Heart left ventricle (tissue), 16 donors: ENCODE measurements at regions not wholly inside any gene's neighbourhood (a gene's known extent, or its start where the extent isn't known, plus 50 kb on each side); places are given as distances from the start of the nearest gene placed in this dataset.

Experiments
- ATAC-seq, 4 donors: fragments of 200-7000 bp; cut with Tn5 transposase; one replicate each; pipeline ENCODE4 v1.9.1; 2020 to 2022; ENCODE audit warnings: moderate library complexity in 4 of 4, mild to moderate bottlenecking in 3 of 4, moderate number of reproducible peaks in 1 of 4
- DNase-seq, 5 donors: peaks; one replicate each; pipeline ENCODE4 v3.0.0-alpha.2; 2020
- H3K27ac ChIP-seq, 12 donors: fragments of 200-600 bp; sonication (generic) in 4 of 12; one replicate each; pipeline versions ENCODE4 v1.5.0 to v1.8.0; 2016 to 2022; ENCODE audit warnings: mild to moderate bottlenecking in 2 of 12
- H3K27me3 ChIP-seq, 9 donors: fragments of 200-600 bp; sonication (generic) in 2 of 9; one replicate each; pipeline versions ENCODE4 v1.5.1 to v1.8.0; 2016 to 2022; ENCODE audit warnings: mild to moderate bottlenecking in 3 of 9
- H3K36me3 ChIP-seq, 9 donors: fragments of 200-600 bp; sonication (generic) in 2 of 9; one replicate each; pipeline versions ENCODE4 v1.5.0 to v1.8.0; 2018 to 2022; ENCODE audit warnings: mild to moderate bottlenecking in 2 of 9
- H3K4me1 ChIP-seq, 12 donors: fragments of 200-600 bp; sonication (generic) in 4 of 12; one replicate each; pipeline versions ENCODE4 v1.5.0 to v1.8.0; 2016 to 2022; ENCODE audit warnings: mild to moderate bottlenecking in 3 of 12
- H3K4me3 ChIP-seq, 12 donors: fragments of 200-600 bp; sonication (generic) in 4 of 12; one replicate each; pipeline versions ENCODE4 v1.5.0 to v1.8.0; 2017 to 2022; ENCODE audit warnings: mild to moderate bottlenecking in 9 of 12, moderate library complexity in 4 of 12
- H3K9me3 ChIP-seq, 12 donors: fragments of 200-600 bp; sonication (generic) in 4 of 12; one replicate each; pipeline versions ENCODE4 v1.5.0 to v1.8.0; 2016 to 2022; ENCODE audit warnings: mild to moderate bottlenecking in 1 of 12
- CTCF ChIP-seq, 12 donors: fragments of 200-600 bp; sonication (generic) in 4 of 12; IDR thresholded peaks; one replicate each; pipeline versions ENCODE4 v1.5.0 to v1.8.0; 2018 to 2022; ENCODE audit warnings: antibody characterized with exemption in 12 of 12, mild to moderate bottlenecking in 5 of 12
- POLR2A ChIP-seq, 2 donors: fragments of 450-650 bp; IDR thresholded peaks; one replicate each; pipeline ENCODE4 v1.6.1; 2017; ENCODE audit warnings: antibody characterized with exemption in 2 of 2, mild to moderate bottlenecking in 2 of 2, moderate library complexity in 2 of 2
- WGBS, 4 donors: extraction: QIAGEN DNeasy Blood & Tissue Kit in 2 of 4; methylation state at CpG; one replicate each; pipeline versions ENCODE4 v1.1.5 to v1.1.7; 2013 to 2018; 5-methylcytosine and 5-hydroxymethylcytosine counted together
- intact Hi-C, 10 donors: fragments of 100-400 bp; cut with DNase I; formaldehyde crosslinking; loops; one replicate each; pipeline versions ENCODE4 v1.11.1 to v1.14.2; 2022
- donor health status: ischemic (EF 13 %, LVEDD 7.1; RV severe dilation, severe dysfunction).
- donor health status: healthy with polysubstance abuse.
- donor health status: DM: no; HTN: yes; CAD: no.
- donor health status: DM: no; HTN: no; CAD: no.
- donor health status: ischemic (EF 25% LVEDD 6.9; RV normal size, moderate dysfunction).
- donor health status: ischemic (EF 25% LVEDD 5.7; RV mildly dilated, moderate dysfunction).
- donor health status: healthy.
- donor health status: DM: yes; HTN: yes; CAD: no.
- donor health status: ischemic (EF 35%, LVEDD 5.7; RV mildly dilated, moderate dysfunction).
- donor health status: nonischemic (EF 11% LVEDD 7.7; RV severe dilation, severe dysfunction).
- donor health status: DM: yes; HTN: yes; CAD: no.
- donor health status: PGD.
- donor health status: ischemic (EF 29% LVEDD 5.4; RV normal size, mild dysfunction).
- donor health status: nonischemic (EF 23%, LVEDD 6.1; RV moderate dilation, normal function).

- no peak for ATAC-seq
- no peak for DNase-seq
- Histone ChIP-seq H3K9me3 (peaks cover 0 to 4% (median 0%) of the 10 kb centered on the region in 12 donors), H3K27me3 (peaks cover 0 to 5% (median 0%) of the 10 kb centered on the region in 9 donors), H3K27ac (no peak overlapping the region), H3K4me3 (no peak overlapping the region), H3K36me3 (no peaks in the 10 kb centered on the region), H3K4me1 (peaks cover 0 to 28% (median 0%) of the 10 kb centered on the region in 12 donors)
- intact Hi-C loops = loop anchor here in 2 of 10 donors (10.0 kb wide), 2 partner anchors 186 to 196 kb away; no protein-coding TSS in a partner anchor
- WGBS, 4 donors = 54 to 89% (median 86%) methylated on average over 3 of the region's 3 CpGs
- TF ChIP-seq CTCF (IDR thresholded peaks at IDR 0.05) (no peak), POLR2A (IDR thresholded peaks at IDR 0.05) (no peak)
Measured at GRCh38 chr6:219019-219570, 73.2 kb upstream of the DUSP22 start.

- Histone ChIP-seq H3K36me3 (no peaks in the 10 kb centered on the region), H3K4me1 (peaks cover 0 to 32% (median 0%) of the 10 kb centered on the region in 12 donors), H3K27me3 (peaks cover 0 to 5% (median 0%) of the 10 kb centered on the region in 9 donors), H3K27ac (no peak overlapping the region), H3K9me3 (no peaks in the 10 kb centered on the region), H3K4me3 (no peak overlapping the region)
- TF ChIP-seq CTCF (IDR thresholded peaks at IDR 0.05) = no peak
- no peak for TF ChIP-seq POLR2A (IDR thresholded peaks at IDR 0.05)
- peak; percentile 62 to 86 (median 70) for DNase-seq
- intact Hi-C loops = loop anchor here in 2 of 10 donors (10.0 kb wide), 3 partner anchors 145 to 195 kb away; no protein-coding TSS in a partner anchor
- ATAC-seq = peak in 3 of 4 donors; percentile 53 to 80 (median 71)
- 61 to 68% (median 65%) methylated on average over 15 to 17 of the region's 17 CpGs for WGBS, 4 donors
Measured at GRCh38 chr6:219641-220198, 72.6 kb upstream of the DUSP22 start.

GRCh38 chr6:220312-220711 lies 72.0 kb upstream of the DUSP22 start:
- no peak for DNase-seq
- Histone ChIP-seq H3K9me3 (no peaks in the 10 kb centered on the region), H3K36me3 (no peaks in the 10 kb centered on the region), H3K27ac (peak overlapping the region in 1 of 12 donors; percentile 18), H3K4me1 (peaks cover 0 to 38% (median 0%) of the 10 kb centered on the region in 12 donors), H3K4me3 (no peak overlapping the region), H3K27me3 (peaks cover 0 to 5% (median 0%) of the 10 kb centered on the region in 9 donors)
- no peak for TF ChIP-seq POLR2A (IDR thresholded peaks at IDR 0.05)
- no peak for TF ChIP-seq CTCF (IDR thresholded peaks at IDR 0.05)
- no peak for ATAC-seq
- 90 to 95% (median 92%) methylated on average over 4 of the region's 4 CpGs for WGBS, 4 donors
- intact Hi-C loops = loop anchor here in 1 of 10 donors (10.0 kb wide), 1 partner anchor 144 kb away; no protein-coding TSS in a partner anchor

GRCh38 chr6:220721-221475 lies 71.4 kb upstream of the DUSP22 start:
- Histone ChIP-seq H3K9me3 (no peaks in the 10 kb centered on the region), H3K4me1 (peaks cover 0 to 44% (median 0%) of the 10 kb centered on the region in 12 donors), H3K27ac (peak overlapping the region in 1 of 12 donors; percentile 18), H3K4me3 (no peak overlapping the region), H3K36me3 (no peaks in the 10 kb centered on the region), H3K27me3 (peaks cover 0 to 5% (median 0%) of the 10 kb centered on the region in 9 donors)
- no peak for TF ChIP-seq CTCF (IDR thresholded peaks at IDR 0.05)
- no peak for TF ChIP-seq POLR2A (IDR thresholded peaks at IDR 0.05)
- 65 to 73% (median 69%) methylated on average over 16 of the region's 16 CpGs for WGBS, 4 donors
- DNase-seq (no peak), ATAC-seq (no peak)
- intact Hi-C loops = loop anchor here in 1 of 10 donors (10.0 kb wide), 1 partner anchor 144 kb away; no protein-coding TSS in a partner anchor
